ENCODE measurements at regions not wholly inside any gene's neighbourhood (a gene's known extent, or its start where the extent isn't known, plus 50 kb on each side); places are given as distances from the start of the nearest gene placed in this dataset.

DNA sequence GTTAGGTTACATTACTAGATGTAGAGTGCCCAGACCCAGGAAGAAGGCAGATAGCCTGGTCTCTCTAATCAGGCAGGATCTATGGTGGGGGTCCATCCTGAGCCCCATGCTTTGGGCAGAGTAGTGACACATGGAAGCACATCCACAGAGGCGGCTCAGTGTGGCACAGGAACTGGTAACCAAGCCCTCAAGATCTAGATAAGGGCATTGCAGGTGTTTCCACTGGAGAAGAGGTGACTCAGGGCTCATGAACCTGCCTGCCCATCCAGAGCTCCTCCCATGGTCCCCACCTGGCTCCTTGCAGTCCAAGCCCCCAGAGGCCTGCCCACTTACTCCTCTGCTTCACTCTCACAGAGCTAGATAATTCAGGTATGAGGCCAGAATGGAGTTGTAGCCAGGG, 62.0 kb upstream of the TMEM132E start:
- TF ChIP-seq, protein P1, sequence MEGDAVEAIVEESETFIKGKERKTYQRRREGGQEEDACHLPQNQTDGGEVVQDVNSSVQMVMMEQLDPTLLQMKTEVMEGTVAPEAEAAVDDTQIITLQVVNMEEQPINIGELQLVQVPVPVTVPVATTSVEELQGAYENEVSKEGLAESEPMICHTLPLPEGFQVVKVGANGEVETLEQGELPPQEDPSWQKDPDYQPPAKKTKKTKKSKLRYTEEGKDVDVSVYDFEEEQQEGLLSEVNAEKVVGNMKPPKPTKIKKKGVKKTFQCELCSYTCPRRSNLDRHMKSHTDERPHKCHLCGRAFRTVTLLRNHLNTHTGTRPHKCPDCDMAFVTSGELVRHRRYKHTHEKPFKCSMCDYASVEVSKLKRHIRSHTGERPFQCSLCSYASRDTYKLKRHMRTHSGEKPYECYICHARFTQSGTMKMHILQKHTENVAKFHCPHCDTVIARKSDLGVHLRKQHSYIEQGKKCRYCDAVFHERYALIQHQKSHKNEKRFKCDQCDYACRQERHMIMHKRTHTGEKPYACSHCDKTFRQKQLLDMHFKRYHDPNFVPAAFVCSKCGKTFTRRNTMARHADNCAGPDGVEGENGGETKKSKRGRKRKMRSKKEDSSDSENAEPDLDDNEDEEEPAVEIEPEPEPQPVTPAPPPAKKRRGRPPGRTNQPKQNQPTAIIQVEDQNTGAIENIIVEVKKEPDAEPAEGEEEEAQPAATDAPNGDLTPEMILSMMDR (IDR thresholded peaks at IDR 0.05) = no peak
- Histone ChIP-seq H2AFZ (no peak overlapping the region), H3K4me2 (ENCODE audit: low read length) (no peak overlapping the region), H3K9me3 (ENCODE audit: control insufficient read depth, low read length) (no peaks in the 10 kb centered on the region), H3K27ac (no peak overlapping the region), H3K79me2 (no peaks in the 10 kb centered on the region), H3K4me1 (no peaks in the 10 kb centered on the region), H3K9ac (no peak overlapping the region), H3K4me3 (ENCODE audit: low read depth, low read length) (no peak overlapping the region), H3K36me3 (ENCODE audit: control insufficient read depth, insufficient read depth, low read length) (no peaks in the 10 kb centered on the region), H3K27me3 (ENCODE audit: control insufficient read depth, insufficient read depth, low read length) (no peaks in the 10 kb centered on the region)

DNA sequence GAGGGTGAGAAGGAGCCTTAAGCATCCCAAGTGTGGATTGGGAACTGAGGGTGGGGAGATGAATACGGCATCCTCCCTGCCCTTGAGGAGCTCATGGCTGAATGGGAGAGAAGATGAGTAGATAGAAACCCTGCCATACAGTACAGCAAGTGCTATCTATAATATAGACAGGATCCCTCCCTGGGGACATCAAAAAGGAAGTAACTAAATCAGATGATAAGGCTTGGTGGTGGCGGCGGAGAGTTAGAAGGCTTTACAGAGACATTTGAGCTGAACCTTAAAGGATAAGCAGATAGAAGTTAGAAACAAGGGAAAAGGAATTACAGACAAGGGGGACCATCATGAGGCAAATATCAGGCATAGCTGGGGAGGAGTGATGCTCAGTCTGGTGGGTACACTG, 67.5 kb upstream of the TMEM132E start:
- H3K9ac ChIP-seq = no peak overlapping the region

DNA sequence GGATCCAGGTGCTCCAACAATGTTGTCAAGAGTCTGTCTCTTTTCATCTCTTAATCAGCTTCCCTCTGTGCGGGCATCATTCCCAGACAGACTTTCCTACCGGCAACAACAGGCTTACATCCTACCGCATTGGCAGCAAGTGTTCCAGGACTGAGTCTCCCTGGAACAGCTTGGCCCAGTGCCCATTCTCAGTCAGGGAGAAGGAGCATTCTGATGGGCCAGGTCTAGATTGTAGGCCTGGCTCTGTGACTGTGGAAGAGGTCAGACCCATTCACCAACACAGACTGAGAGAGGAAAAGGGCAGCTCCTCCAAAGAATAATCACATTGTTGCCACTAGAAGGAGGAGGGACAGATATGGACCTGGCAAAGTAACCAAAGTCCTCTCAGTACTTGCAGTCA, 68.1 kb upstream of the TMEM132E start:
- Histone ChIP-seq H3K4me3 (ENCODE audit: low read depth, low read length) (no peak overlapping the region), H3K27me3 (ENCODE audit: control insufficient read depth, insufficient read depth, low read length) (no peaks in the 10 kb centered on the region), H3K9me3 (ENCODE audit: control insufficient read depth, low read length) (no peaks in the 10 kb centered on the region), H3K79me2 (no peaks in the 10 kb centered on the region), H3K36me3 (ENCODE audit: control insufficient read depth, insufficient read depth, low read length) (no peaks in the 10 kb centered on the region), H3K4me1 (no peaks in the 10 kb centered on the region), H3K4me2 (ENCODE audit: low read length) (no peak overlapping the region), H2AFZ (no peak overlapping the region), H3K9ac (no peak overlapping the region), H3K27ac (no peak overlapping the region)
- TF ChIP-seq, protein P1 (IDR thresholded peaks at IDR 0.05) = no peak

More for the DNA sequence above, 67.5 kb upstream of the TMEM132E start:
- H3K4me2 ChIP-seq (ENCODE audit: low read length) = no peak overlapping the region
- H3K79me2 ChIP-seq = no peaks in the 10 kb centered on the region
- no peaks in the 10 kb centered on the region for H3K36me3 ChIP-seq (ENCODE audit: control insufficient read depth, insufficient read depth, low read length)
- H3K4me3 ChIP-seq (ENCODE audit: low read depth, low read length) = no peak overlapping the region
- no peaks in the 10 kb centered on the region for H3K9me3 ChIP-seq (ENCODE audit: control insufficient read depth, low read length)
- no peaks in the 10 kb centered on the region for H3K4me1 ChIP-seq
- no peak overlapping the region for H2AFZ ChIP-seq
- no peaks in the 10 kb centered on the region for H3K27me3 ChIP-seq (ENCODE audit: control insufficient read depth, insufficient read depth, low read length)
- H3K27ac ChIP-seq = no peak overlapping the region
- TF ChIP-seq, protein P1 (IDR thresholded peaks at IDR 0.05) = no peak

DNA sequence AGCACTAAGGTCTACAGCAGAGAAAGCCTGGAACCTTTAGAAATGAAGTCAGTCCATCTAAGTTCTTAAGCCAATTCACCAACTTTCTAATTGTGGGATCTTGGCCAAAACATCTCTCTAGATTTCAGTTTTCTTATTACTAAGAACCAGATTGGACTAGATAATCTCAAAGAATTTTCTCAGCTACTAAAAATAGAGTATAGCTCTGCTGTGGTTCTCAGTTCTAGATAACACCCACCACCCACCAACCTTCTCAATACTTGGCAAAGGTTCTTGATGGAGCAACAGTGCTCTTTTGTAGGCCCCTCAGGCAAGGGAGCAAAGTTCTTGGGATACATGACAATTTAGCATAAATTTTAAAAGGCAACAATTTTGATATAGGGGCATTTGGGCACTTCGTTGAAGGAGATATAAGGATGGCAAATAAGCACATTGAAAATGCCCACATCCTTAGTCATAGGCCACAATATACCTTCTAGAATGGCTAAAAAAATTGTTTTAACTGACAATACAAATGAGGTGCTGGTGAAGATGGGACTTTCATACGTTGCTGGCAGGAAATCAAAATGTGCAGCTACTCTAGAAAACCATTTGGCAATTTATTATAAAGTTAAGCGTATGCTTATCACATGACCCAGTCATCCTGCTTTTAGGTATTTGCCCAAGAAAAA, 74.4 kb upstream of the TMEM132E start:
- Histone ChIP-seq H3K9ac (no peak overlapping the region), H3K4me2 (ENCODE audit: low read length) (no peak overlapping the region), H3K27me3 (ENCODE audit: control insufficient read depth, insufficient read depth, low read length) (no peaks in the 10 kb centered on the region), H3K27ac (no peak overlapping the region), H2AFZ (no peak overlapping the region), H3K79me2 (no peaks in the 10 kb centered on the region), H3K36me3 (ENCODE audit: control insufficient read depth, insufficient read depth, low read length) (no peaks in the 10 kb centered on the region), H3K4me3 (ENCODE audit: low read depth, low read length) (no peak overlapping the region), H3K9me3 (ENCODE audit: control insufficient read depth, low read length) (no peaks in the 10 kb centered on the region), H3K4me1 (no peaks in the 10 kb centered on the region)
- TF ChIP-seq, protein P1 (IDR thresholded peaks at IDR 0.05) = no peak

DNA sequence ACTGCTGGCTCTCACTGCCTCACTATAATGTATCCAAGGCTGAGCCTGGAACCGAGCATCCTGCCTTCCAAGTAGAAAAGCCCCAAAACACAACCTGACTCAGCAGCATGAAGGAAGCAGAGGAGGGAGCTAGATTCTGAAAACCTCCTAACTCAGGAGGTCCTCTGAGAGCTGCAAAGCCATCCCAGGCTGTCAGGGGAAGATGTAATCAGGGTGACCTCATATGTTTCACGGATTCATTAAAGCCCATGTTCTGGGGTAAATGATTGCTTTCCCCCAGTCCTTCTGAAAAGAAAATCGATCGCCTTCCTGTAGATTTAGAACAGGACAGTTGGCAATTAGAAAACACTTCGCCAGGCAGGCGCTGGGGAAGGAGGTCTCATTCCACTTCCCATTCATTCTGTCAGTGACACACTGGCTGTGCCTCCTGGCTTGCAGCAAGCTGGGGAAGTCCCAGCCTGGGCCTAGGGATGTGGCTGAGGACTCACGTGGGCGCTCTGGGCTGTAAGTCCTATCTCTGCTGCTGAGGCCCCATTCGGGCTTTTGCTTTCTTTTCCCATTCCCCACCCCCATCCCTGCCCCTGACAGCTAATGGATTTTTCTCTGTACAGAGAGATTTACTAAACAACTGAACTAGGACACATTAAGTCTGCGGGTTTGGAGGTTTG, 75.7 kb upstream of the TMEM132E start:
- Histone ChIP-seq H2AFZ (no peak overlapping the region), H3K79me2 (no peaks in the 10 kb centered on the region), H3K9me3 (ENCODE audit: control insufficient read depth, low read length) (no peaks in the 10 kb centered on the region)

More for the DNA sequence above, 75.7 kb upstream of the TMEM132E start:
- TF ChIP-seq, protein P1 (IDR thresholded peaks at IDR 0.05) = no peak
- H3K4me3 ChIP-seq (ENCODE audit: low read depth, low read length) = no peak overlapping the region
- H3K4me2 ChIP-seq (ENCODE audit: low read length) = no peak overlapping the region
- H3K36me3 ChIP-seq (ENCODE audit: control insufficient read depth, insufficient read depth, low read length) = no peaks in the 10 kb centered on the region
- H3K27ac ChIP-seq = no peak overlapping the region
- no peaks in the 10 kb centered on the region for H3K4me1 ChIP-seq
- H3K27me3 ChIP-seq (ENCODE audit: control insufficient read depth, insufficient read depth, low read length) = no peaks in the 10 kb centered on the region
- H3K9ac ChIP-seq = no peak overlapping the region
